HCT116 (cell line): ENCODE measurements at regions not wholly inside any gene's neighbourhood (a gene's known extent, or its start where the extent isn't known, plus 50 kb on each side); places are given as distances from the start of the nearest gene placed in this dataset.

Experiments used
- ATAC-seq: fragments of 200-7000 bp; cut with Tn5 transposase; 2 replicates; pipeline ENCODE4 v1.9.1; 2020; ENCODE audit warnings: mild to moderate bottlenecking, moderate library complexity
- BruUV-seq: library from RNA; stranded (reverse); fragments of 400-500 nt; replicated peaks from 2 replicates; lab custom pipeline; 2021; lab: Mats Ljungman, UMichigan
- CTCF ChIA-PET: fragments of 300-600 bp; sonication (Branson Sonifier 250); formaldehyde crosslinking; loops from one replicate; lab custom pipeline; 2021; ENCODE audit warnings: antibody characterized with exemption; lab: Charles Lee
- POLR2A ChIA-PET: fragments of 300-600, 350-600 bp; sonication (Branson Sonifier 250); formaldehyde crosslinking; loops from one replicate; lab custom pipeline; 2021; ENCODE audit warnings: antibody characterized with exemption; lab: Charles Lee
- RAD21 ChIA-PET, 2 experiments: fragments of 300-600 bp; sonication (Branson Sonifier 250); formaldehyde crosslinking; loops; one replicate each; lab custom pipeline; 2023; ENCODE audit warnings: low total read pairs in 2 of 2; ENCODE audit not compliant: uncharacterized antibody in 2 of 2, unreplicated experiment in 2 of 2, low non-redundant PET in 1 of 2; lab: Charles Lee
- DNase-seq: peaks from one replicate; pipeline ENCODE4 v3.0.0-alpha.2; 2010; ENCODE audit warnings: low read depth, low spot score
- H2AFZ ChIP-seq: fragments of 200-600 bp; shearing (Covaris generic), sonication (generic); 2 replicates; pipeline ENCODE4 v1.6.1; 2017; ENCODE audit warnings: low read depth, mixed run types, mixed read lengths, antibody characterized with exemption, low read length; ENCODE audit not compliant: poor library complexity, severe bottlenecking
- H3K27ac ChIP-seq: 2 replicates; pipeline ENCODE4 v1.5.1; 2012; ENCODE audit warnings: low read depth, low read length
- H3K27me3 ChIP-seq: fragments of 200-600 bp; sonication (generic); 2 replicates; pipeline ENCODE4 v1.6.1; 2016; ENCODE audit warnings: mixed run types, low read length, mixed read lengths; ENCODE audit not compliant: insufficient read depth
- H3K36me3 ChIP-seq, 2 experiments: fragments of 200-500 bp in 1 of 2; fragments of 200-600 bp in 1 of 2; sonication (Bioruptor generic) in 1 of 2; sonication (generic) in 1 of 2; 2 replicates each; pipeline versions ENCODE4 v1.5.1 to v1.6.1; 2014 to 2016; ENCODE audit warnings: low read length in 2 of 2, inconsistent platforms in 1 of 2, mixed read lengths in 1 of 2, mixed run types in 1 of 2; ENCODE audit not compliant: insufficient read depth in 2 of 2, control insufficient read depth in 1 of 2
- H3K4me1 ChIP-seq, 2 experiments: fragments of 200-600 bp in 1 of 2; sonication (generic) in 1 of 2; 2 replicates each; pipeline versions ENCODE4 v1.5.1 to v1.6.1; 2012 to 2017; ENCODE audit warnings: low read length in 2 of 2, inconsistent platforms in 1 of 2, mild to moderate bottlenecking in 1 of 2, mixed read lengths in 1 of 2, mixed run types in 1 of 2, moderate library complexity in 1 of 2; ENCODE audit not compliant: insufficient read depth in 2 of 2, control insufficient read depth in 1 of 2
- H3K4me2 ChIP-seq: fragments of 200-600 bp; sonication (generic); 2 replicates; pipeline ENCODE4 v1.6.1; 2017; ENCODE audit warnings: mixed run types, low read length, mixed read lengths
- H3K4me3 ChIP-seq, 2 experiments: fragments of 200-600 bp in 1 of 2; sonication (generic) in 1 of 2; replicated peaks in 1 of 2; 2 replicates each; pipeline ENCODE4 v1.5.1; 2011 to 2016; ENCODE audit warnings: low read length in 2 of 2, control low read depth in 1 of 2, low read depth in 1 of 2, mild to moderate bottlenecking in 1 of 2, mixed read lengths in 1 of 2, mixed run types in 1 of 2
- H3K79me2 ChIP-seq: fragments of 200-600 bp; sonication (generic); 2 replicates; pipeline ENCODE4 v1.6.1; 2017; ENCODE audit warnings: mild to moderate bottlenecking, mixed run types, low read length, moderate library complexity, mixed read lengths; ENCODE audit not compliant: insufficient read depth
- H3K9ac ChIP-seq: fragments of 200-600 bp; sonication (generic); 2 replicates; pipeline ENCODE4 v1.6.1; 2016; ENCODE audit warnings: low read length, mixed read lengths
- H3K9me2 ChIP-seq: fragments of 200-600 bp; sonication (generic), shearing (Covaris generic); 2 replicates; pipeline ENCODE4 v1.6.1; 2017; ENCODE audit warnings: mixed run types, mild to moderate bottlenecking, moderate library complexity; ENCODE audit not compliant: insufficient read depth
- H3K9me3 ChIP-seq, 2 experiments: fragments of 200-500 bp in 1 of 2; fragments of 200-600 bp in 1 of 2; sonication (Bioruptor generic) in 1 of 2; sonication (generic) in 1 of 2; 2 replicates each; pipeline ENCODE4 v1.6.1; 2014 to 2017; ENCODE audit warnings: low read length in 2 of 2, mixed read lengths in 2 of 2, inconsistent platforms in 1 of 2, low read depth in 1 of 2, mild to moderate bottlenecking in 1 of 2, mixed run types in 1 of 2, moderate library complexity in 1 of 2; ENCODE audit not compliant: control insufficient read depth in 1 of 2, insufficient read depth in 1 of 2
- H4K20me1 ChIP-seq: fragments of 200-600 bp; sonication (generic), shearing (Covaris generic); 2 replicates; pipeline ENCODE4 v1.6.1; 2017; ENCODE audit warnings: mixed run types, mild to moderate bottlenecking, moderate library complexity; ENCODE audit not compliant: insufficient read depth
- ATF3 ChIP-seq: IDR thresholded peaks from 2 replicates; pipeline ENCODE4 v1.6.1; 2012
- CBX3 ChIP-seq: IDR thresholded peaks from 2 replicates; pipeline ENCODE4 v1.6.1; 2012; ENCODE audit warnings: low read depth
- CEBPB ChIP-seq: IDR thresholded peaks from 2 replicates; pipeline ENCODE4 v1.6.1; 2012; ENCODE audit warnings: low read depth
- ELF1 ChIP-seq: IDR thresholded peaks from 2 replicates; pipeline ENCODE4 v1.6.1; 2012; ENCODE audit warnings: low read depth, borderline replicate concordance
- EZH2 ChIP-seq: fragments of 200-600 bp; sonication (generic); IDR thresholded peaks from 2 replicates; pipeline ENCODE4 v1.6.1; 2017; ENCODE audit warnings: antibody characterized with exemption, mixed run types
- EZH2phosphoT487 ChIP-seq: fragments of 200-600 bp; IDR thresholded peaks from 2 replicates; pipeline ENCODE4 v1.6.1; 2018; ENCODE audit warnings: antibody characterized with exemption, borderline replicate concordance
- FOSL1 ChIP-seq: IDR thresholded peaks from 2 replicates; pipeline ENCODE4 v1.6.1; 2012; ENCODE audit warnings: low read depth
- JUND ChIP-seq: IDR thresholded peaks from 2 replicates; pipeline ENCODE4 v1.6.1; 2012
- MAX ChIP-seq: IDR thresholded peaks from 2 replicates; pipeline ENCODE4 v1.6.1; 2012
- POLR2A ChIP-seq: IDR thresholded peaks from 2 replicates; pipeline ENCODE4 v1.7.0; 2011; ENCODE audit warnings: borderline replicate concordance; ENCODE audit not compliant: insufficient read depth, insufficient read length; ENCODE audit errors: extremely low read depth
- POLR2AphosphoS5 ChIP-seq: IDR thresholded peaks from 2 replicates; pipeline ENCODE4 v1.6.1; 2011; ENCODE audit warnings: mild to moderate bottlenecking, low read depth, low read length, moderate library complexity
- RAD21 ChIP-seq: IDR thresholded peaks from 2 replicates; pipeline ENCODE4 v1.6.1; 2012; ENCODE audit warnings: low read depth, mild to moderate bottlenecking
- REST ChIP-seq: IDR thresholded peaks from 2 replicates; pipeline ENCODE4 v1.6.1; 2012; ENCODE audit warnings: low read depth
- SIN3A ChIP-seq: IDR thresholded peaks from 2 replicates; pipeline ENCODE4 v1.6.1; 2012; ENCODE audit warnings: low read depth
- SP1 ChIP-seq: IDR thresholded peaks from 2 replicates; pipeline ENCODE4 v1.6.1; 2012; ENCODE audit warnings: low read depth
- SRF ChIP-seq: IDR thresholded peaks from 2 replicates; pipeline ENCODE4 v1.6.1; 2012; ENCODE audit warnings: low read depth
- YY1 ChIP-seq: IDR thresholded peaks from 2 replicates; pipeline ENCODE4 v1.6.1; 2011; ENCODE audit warnings: low read length, low read depth, moderate library complexity, mild to moderate bottlenecking; ENCODE audit not compliant: insufficient replicate concordance; ENCODE audit errors: extremely low read depth
- ZBTB33 ChIP-seq: IDR thresholded peaks from 2 replicates; pipeline ENCODE4 v1.6.1; 2011; ENCODE audit warnings: mild to moderate bottlenecking, low read length, moderate library complexity; ENCODE audit not compliant: insufficient replicate concordance; ENCODE audit errors: extremely low read depth
- ZFX ChIP-seq: fragments of 450-650 bp; IDR thresholded peaks from 2 replicates; pipeline ENCODE4 v1.6.1; 2017
- ZNF274 ChIP-seq: fragments of 200-500 bp; sonication (Bioruptor generic); IDR thresholded peaks from 2 replicates; pipeline ENCODE4 v1.6.1; 2014; ENCODE audit warnings: mild to moderate bottlenecking, low read depth, low read length, inconsistent platforms
- intact Hi-C: fragments of 100-400 bp; cut with micrococcal nuclease; formaldehyde crosslinking; loops from 2 replicates; pipeline ENCODE4 v1.10.0; 2022

- Histone ChIP-seq H3K27me3 (no peaks in the 10 kb centered on the region), H3K9me2 (no peaks in the 10 kb centered on the region), H3K4me1 (no peaks in the 10 kb centered on the region), H3K4me2 (no peak overlapping the region), H3K9ac (no peak overlapping the region), H3K9me3 (no peaks in the 10 kb centered on the region), H3K79me2 (no peaks in the 10 kb centered on the region), H2AFZ (no peak overlapping the region)
- CTCF ChIA-PET = no interaction called here
- intact Hi-C loops = no loop called here
- TF ChIP-seq SIN3A (no peak), EZH2phosphoT487 (no peak), ZFX (no peak), POLR2AphosphoS5 (no peak), RAD21 (no peak), CBX3 (no peak), EZH2 (no peak), SRF (no peak), ATF3 (no peak), ZBTB33 (no peak), JUND (no peak), ZNF274 (no peak), SP1 (no peak), REST (no peak), POLR2A (no peak), YY1 (no peak), CEBPB (no peak), ELF1 (no peak), FOSL1 (no peak), MAX (no peak)
- TF ChIP-seq, all 23 proteins: peak for 0
- RAD21 ChIA-PET = no interaction called here
- POLR2A ChIA-PET = no interaction called here
- no TSS peak for BruUV-seq
- Histone ChIP-seq H3K4me3 (no peak overlapping the region), H3K27ac (no peak overlapping the region), H4K20me1 (no peaks in the 10 kb centered on the region), H3K36me3 (no peaks in the 10 kb centered on the region)
- DNase-seq (no peak), ATAC-seq (no peak)
Observed at GRCh38 chr3:186444974-186445373, 82.9 kb upstream of the DGKG start.
